Mesothelial cell of epicardium (in vitro differentiated cells): ENCODE measurements at regions not wholly inside any gene's neighbourhood (a gene's known extent, or its start where the extent isn't known, plus 50 kb on each side); places are given as distances from the start of the nearest gene placed in this dataset.

Experiments
- DNase-seq, 2 experiments: peaks; one replicate each; pipeline ENCODE4 v3.0.0; 2021; ENCODE audit warnings: low spot score in 2 of 2; ENCODE audit not compliant: unreplicated experiment in 2 of 2
- H3K27ac Mint-ChIP-seq: 2 replicates; pipeline ENCODE4 v1.8.0; 2021; ENCODE audit warnings: mixed read lengths
- H3K27me3 Mint-ChIP-seq: 2 replicates; pipeline ENCODE4 v1.8.0; 2021; ENCODE audit warnings: low read depth, mixed read lengths
- H3K36me3 Mint-ChIP-seq: 2 replicates; pipeline ENCODE4 v1.8.0; 2021; ENCODE audit warnings: mixed read lengths
- H3K4me1 Mint-ChIP-seq: 2 replicates; pipeline ENCODE4 v1.8.0; 2021; ENCODE audit warnings: mixed read lengths
- H3K4me3 Mint-ChIP-seq: 2 replicates; pipeline ENCODE4 v1.8.0; 2021; ENCODE audit warnings: mild to moderate bottlenecking, moderate library complexity, mixed read lengths
- H3K9me3 Mint-ChIP-seq: 2 replicates; pipeline ENCODE4 v1.8.0; 2021; ENCODE audit warnings: mixed read lengths
- TF ChIP-seq, protein P1 (sequence below): fragments of 200-600 bp; sonication (generic); IDR thresholded peaks from one replicate; pipeline ENCODE4 v1.5.0; 2021; ENCODE audit warnings: antibody characterized with exemption; ENCODE audit not compliant: unreplicated experiment

DNA sequence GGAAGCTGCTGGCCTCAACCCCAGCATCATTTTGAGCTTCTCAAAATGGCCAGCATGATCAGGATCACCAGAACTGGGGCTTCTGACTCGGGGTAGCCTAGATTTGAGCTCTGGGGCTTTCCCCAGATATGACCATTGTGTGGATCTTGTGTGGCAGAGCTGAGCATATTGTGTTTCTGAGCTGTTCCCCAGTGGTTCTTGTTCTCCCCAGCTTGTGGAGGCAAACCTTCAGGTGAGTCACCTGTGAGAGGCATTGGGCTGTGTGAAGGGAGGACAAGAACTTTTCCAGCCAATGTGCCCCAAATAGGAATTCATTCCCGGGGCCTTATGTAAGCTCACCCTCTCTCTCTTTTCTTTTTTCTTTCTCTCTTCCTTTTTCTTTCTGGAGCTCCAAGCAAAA lies 80.7 kb upstream of the PITX1 start:
- H3K9me3 Mint-ChIP-seq = no peaks in the 10 kb centered on the region

DNA sequence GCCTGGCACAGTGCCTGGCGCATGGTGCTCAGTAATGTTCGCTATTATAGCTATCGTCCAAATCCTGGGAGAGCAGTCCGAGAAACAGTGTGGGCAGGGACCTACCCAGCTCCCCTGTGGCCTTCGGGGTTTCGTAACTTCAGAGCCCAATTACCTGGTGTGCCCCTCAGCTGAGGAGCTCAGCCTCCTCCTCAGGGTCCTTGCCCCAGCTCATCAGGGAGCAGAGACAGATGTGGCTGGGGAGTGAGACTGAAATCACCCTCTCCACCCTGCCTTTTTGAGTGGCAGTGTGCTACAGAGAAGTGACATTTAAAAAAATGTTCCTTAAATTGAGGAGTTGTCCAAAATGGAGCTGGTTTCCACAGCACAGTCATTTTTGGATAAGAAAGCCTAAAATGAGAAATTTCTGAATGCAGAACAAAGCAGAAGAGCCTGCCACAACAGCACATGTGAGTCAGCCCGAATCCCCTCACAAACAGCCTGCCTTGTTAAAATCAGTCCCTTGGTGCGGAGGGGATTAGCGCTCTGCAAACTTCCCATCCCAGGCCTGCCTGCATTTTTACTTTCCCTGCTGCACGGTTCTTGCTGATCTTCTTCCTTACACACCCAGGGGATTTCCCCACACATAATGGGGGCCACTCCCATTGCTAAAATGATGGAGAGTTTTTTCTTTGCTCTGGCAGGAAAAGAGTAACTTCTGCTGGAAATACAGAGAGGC lies 78.1 kb upstream of the PITX1 start:
- peaks cover 11% of the 10 kb centered on the region for H3K4me1 Mint-ChIP-seq
- H3K27me3 Mint-ChIP-seq = peaks cover 32% of the 10 kb centered on the region
- DNase-seq = no peak
- no peak overlapping the region for H3K4me3 Mint-ChIP-seq
- no peaks in the 10 kb centered on the region for H3K36me3 Mint-ChIP-seq
- TF ChIP-seq, protein P1, sequence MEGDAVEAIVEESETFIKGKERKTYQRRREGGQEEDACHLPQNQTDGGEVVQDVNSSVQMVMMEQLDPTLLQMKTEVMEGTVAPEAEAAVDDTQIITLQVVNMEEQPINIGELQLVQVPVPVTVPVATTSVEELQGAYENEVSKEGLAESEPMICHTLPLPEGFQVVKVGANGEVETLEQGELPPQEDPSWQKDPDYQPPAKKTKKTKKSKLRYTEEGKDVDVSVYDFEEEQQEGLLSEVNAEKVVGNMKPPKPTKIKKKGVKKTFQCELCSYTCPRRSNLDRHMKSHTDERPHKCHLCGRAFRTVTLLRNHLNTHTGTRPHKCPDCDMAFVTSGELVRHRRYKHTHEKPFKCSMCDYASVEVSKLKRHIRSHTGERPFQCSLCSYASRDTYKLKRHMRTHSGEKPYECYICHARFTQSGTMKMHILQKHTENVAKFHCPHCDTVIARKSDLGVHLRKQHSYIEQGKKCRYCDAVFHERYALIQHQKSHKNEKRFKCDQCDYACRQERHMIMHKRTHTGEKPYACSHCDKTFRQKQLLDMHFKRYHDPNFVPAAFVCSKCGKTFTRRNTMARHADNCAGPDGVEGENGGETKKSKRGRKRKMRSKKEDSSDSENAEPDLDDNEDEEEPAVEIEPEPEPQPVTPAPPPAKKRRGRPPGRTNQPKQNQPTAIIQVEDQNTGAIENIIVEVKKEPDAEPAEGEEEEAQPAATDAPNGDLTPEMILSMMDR = no peak
- no peaks in the 10 kb centered on the region for H3K9me3 Mint-ChIP-seq
- no peak overlapping the region for H3K27ac Mint-ChIP-seq

More for the DNA sequence above, 80.7 kb upstream of the PITX1 start:
- Mint-ChIP-seq H3K4me1 (peaks cover 10% of the 10 kb centered on the region), H3K27me3 (peaks cover 37% of the 10 kb centered on the region), H3K27ac (no peak overlapping the region), H3K4me3 (no peak overlapping the region), H3K36me3 (no peaks in the 10 kb centered on the region)
- TF ChIP-seq, protein P1 = no peak
- no peak for DNase-seq

DNA sequence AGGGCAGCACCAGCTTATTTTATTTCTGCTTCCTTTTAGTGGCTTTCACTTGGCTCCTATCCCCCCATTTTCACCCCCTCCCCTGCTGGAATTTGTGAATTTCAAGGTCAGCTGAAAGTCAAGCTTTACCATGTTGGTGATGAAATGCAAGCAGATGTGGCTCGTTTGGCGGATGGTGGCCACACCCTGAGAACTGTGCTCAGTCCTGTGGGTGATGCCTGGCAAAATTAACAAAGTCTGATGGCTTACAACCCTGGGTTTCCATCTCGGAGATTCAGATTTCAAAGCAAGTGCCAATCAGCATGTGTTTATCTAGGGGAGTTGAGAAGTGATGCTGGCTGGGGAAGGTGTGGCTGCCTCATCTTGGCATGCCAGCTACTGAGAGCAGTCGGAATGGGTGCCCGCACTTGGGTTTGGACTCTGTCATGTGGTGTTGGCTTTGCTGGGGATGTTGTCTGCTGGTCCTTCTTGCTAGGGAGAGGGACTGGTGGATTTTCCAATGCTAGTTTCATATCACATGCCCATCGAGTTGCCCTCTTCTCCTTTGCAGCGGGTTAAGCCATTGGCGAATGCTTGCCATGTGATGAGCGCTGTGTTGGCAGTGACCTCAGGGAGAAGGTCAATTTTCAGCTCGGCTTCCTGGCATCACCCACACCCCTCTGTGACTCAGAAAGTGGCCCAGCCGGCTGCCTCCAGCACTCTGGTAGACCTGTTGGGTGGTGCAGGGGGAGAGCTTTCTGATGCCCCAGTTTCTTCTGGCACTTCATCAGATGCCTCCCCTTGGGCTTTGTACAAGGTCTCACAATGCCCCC lies 77.0 kb upstream of the PITX1 start:
- H3K27me3 Mint-ChIP-seq = peaks cover 33% of the 10 kb centered on the region
- no peak overlapping the region for H3K27ac Mint-ChIP-seq
- no peaks in the 10 kb centered on the region for H3K36me3 Mint-ChIP-seq
- no peak for DNase-seq
- TF ChIP-seq, protein P1 = no peak
- H3K4me1 Mint-ChIP-seq = peaks cover 17% of the 10 kb centered on the region
- no peak overlapping the region for H3K4me3 Mint-ChIP-seq
- H3K9me3 Mint-ChIP-seq = no peaks in the 10 kb centered on the region

DNA sequence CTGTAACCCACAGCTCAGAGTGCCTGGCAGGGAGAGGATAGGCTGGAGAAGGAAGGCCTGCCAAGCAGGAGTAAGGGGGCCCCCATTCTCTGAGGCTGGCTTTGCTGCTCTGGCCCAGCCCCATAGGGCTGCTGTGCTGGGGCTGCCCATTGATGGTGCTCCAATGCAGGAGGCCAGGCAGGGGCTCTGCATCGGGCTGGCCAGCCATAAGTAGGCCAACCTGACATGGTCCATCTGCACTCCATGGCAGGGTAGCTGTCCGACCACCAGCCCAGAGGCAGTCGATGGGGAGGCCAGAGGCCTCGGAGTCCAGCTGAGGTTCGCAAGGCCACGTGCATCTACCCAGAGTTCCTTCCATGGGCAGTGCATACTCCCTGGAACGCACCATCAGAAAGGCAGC lies 75.0 kb upstream of the PITX1 start:
- TF ChIP-seq, protein P1 = no peak
- Mint-ChIP-seq H3K27ac (no peak overlapping the region), H3K4me1 (peaks cover 14% of the 10 kb centered on the region), H3K9me3 (no peaks in the 10 kb centered on the region), H3K27me3 (peaks cover 33% of the 10 kb centered on the region), H3K4me3 (no peak overlapping the region), H3K36me3 (no peaks in the 10 kb centered on the region)
- no peak for DNase-seq

DNA sequence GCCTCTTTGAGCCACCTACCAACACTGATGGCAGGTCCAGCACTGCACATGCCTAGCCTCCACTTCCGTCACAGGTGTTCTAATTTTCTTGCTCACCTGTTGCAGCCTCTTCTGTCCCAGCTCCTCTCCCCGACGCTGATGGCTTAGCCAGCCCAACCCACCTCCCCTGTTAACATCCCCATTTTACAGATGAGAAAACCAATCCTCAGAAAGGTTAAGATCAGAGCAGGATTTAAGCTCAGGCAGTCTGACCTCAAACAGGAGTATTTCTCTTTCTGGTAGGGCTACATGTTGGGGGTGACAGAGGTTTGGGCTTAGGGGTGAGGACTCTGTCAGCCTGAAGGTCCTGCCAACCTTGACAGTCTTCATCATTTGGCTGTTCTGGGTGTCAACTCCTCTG lies 74.5 kb upstream of the PITX1 start:
- H3K36me3 Mint-ChIP-seq = no peaks in the 10 kb centered on the region
- peaks cover 12% of the 10 kb centered on the region for H3K4me1 Mint-ChIP-seq
- no peak for DNase-seq
- TF ChIP-seq, protein P1 = no peak
- no peak overlapping the region for H3K27ac Mint-ChIP-seq
- H3K4me3 Mint-ChIP-seq = no peak overlapping the region
- no peaks in the 10 kb centered on the region for H3K9me3 Mint-ChIP-seq
- H3K27me3 Mint-ChIP-seq = peaks cover 31% of the 10 kb centered on the region
